ENCODE measurements at regions not wholly inside any gene's neighbourhood (a gene's known extent, or its start where the extent isn't known, plus 50 kb on each side); places are given as distances from the start of the nearest gene placed in this dataset.

DNA sequence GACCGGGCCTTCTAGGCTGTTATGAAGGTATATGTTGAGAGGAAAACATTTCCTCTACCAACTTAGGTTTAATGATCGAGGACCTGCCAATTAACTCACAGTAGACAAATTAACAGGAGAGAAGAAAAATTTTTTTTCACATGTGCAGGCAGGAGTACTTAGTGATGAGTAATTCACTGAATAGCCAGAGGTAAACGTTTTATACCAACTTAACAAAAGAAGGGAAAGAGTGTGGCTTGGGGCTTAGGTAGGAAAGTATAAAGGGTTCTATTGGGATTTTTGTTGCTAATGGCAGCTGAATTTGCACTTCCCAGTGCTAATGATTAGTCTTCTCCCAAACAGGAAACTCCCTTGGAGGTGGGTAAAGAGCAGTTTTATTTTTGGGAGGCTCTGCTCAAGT, 121.6 kb upstream of the HS3ST4 start:
- CTCF ChIA-PET = no interaction called here
- intact Hi-C loops (cut with micrococcal nuclease; ENCODE audit: unreplicated experiment) = no loop called here
- H3K9me3 Mint-ChIP-seq (ENCODE audit: unreplicated experiment) = no peaks in the 10 kb centered on the region

DNA sequence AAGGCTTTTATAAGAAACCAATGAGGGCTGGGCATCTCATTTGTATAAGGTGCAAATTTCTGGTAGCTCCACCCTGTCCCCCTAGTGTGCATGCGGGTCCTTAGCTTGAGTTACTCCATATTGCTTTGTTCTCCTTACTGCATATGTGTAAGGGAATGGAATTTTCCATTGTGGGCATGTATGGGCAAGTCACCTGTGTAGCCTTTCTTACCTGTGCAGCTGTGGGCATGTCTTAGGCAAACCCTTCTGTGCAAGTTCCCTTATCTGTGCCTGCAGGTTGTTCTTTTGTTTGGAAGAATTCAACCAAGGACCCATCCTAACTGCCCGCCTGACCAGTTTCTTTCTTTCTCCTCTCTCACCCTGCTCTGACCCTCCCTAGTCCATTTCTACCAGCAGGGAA, 122.8 kb upstream of the HS3ST4 start:
- intact Hi-C loops (cut with micrococcal nuclease; ENCODE audit: unreplicated experiment) = no loop called here
- Histone ChIP-seq H3K27me3 (replicated peaks; ENCODE audit: control insufficient read depth, insufficient read depth, low read length) (no peaks in the 10 kb centered on the region), H3K36me3 (ENCODE audit: control insufficient read depth, insufficient read depth, low read length) (no peaks in the 10 kb centered on the region), H3K4me1 (no peaks in the 10 kb centered on the region), H3K4me3 (ENCODE audit: low read depth, low read length) (no peak overlapping the region), H3K9me3 (no peaks in the 10 kb centered on the region)
- Mint-ChIP-seq H3K27ac (ENCODE audit: unreplicated experiment) (no peak overlapping the region), H3K4me3 (ENCODE audit: unreplicated experiment) (no peak overlapping the region), H3K4me1 (ENCODE audit: low read depth, unreplicated experiment) (no peaks in the 10 kb centered on the region), H3K36me3 (ENCODE audit: insufficient read depth, unreplicated experiment) (no peaks in the 10 kb centered on the region), H3K27me3 (ENCODE audit: insufficient read depth, unreplicated experiment) (peaks cover 3% of the 10 kb centered on the region), H3K9me3 (ENCODE audit: unreplicated experiment) (no peaks in the 10 kb centered on the region)
- CTCF ChIA-PET = no interaction called here
- BruUV-seq (replicated peaks) = no TSS peak
- DNase-seq = no peak
- TF ChIP-seq, protein P1, sequence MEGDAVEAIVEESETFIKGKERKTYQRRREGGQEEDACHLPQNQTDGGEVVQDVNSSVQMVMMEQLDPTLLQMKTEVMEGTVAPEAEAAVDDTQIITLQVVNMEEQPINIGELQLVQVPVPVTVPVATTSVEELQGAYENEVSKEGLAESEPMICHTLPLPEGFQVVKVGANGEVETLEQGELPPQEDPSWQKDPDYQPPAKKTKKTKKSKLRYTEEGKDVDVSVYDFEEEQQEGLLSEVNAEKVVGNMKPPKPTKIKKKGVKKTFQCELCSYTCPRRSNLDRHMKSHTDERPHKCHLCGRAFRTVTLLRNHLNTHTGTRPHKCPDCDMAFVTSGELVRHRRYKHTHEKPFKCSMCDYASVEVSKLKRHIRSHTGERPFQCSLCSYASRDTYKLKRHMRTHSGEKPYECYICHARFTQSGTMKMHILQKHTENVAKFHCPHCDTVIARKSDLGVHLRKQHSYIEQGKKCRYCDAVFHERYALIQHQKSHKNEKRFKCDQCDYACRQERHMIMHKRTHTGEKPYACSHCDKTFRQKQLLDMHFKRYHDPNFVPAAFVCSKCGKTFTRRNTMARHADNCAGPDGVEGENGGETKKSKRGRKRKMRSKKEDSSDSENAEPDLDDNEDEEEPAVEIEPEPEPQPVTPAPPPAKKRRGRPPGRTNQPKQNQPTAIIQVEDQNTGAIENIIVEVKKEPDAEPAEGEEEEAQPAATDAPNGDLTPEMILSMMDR (IDR thresholded peaks at IDR 0.05; ENCODE audit: insufficient read depth in 1 of 2, low read depth in 1 of 2, low read length in 1 of 2, severe bottlenecking in 1 of 2, unreplicated experiment in 1 of 2) = no peak
- POLR2A ChIA-PET = no interaction called here

More for the DNA sequence above, 121.6 kb upstream of the HS3ST4 start:
- Histone ChIP-seq H3K36me3 (ENCODE audit: control insufficient read depth, insufficient read depth, low read length) (no peaks in the 10 kb centered on the region), H3K4me1 (no peaks in the 10 kb centered on the region), H3K4me3 (ENCODE audit: low read depth, low read length) (no peak overlapping the region), H3K27me3 (replicated peaks; ENCODE audit: control insufficient read depth, insufficient read depth, low read length) (no peaks in the 10 kb centered on the region), H3K9me3 (no peaks in the 10 kb centered on the region)
- H3K4me3 Mint-ChIP-seq (ENCODE audit: unreplicated experiment) = no peak overlapping the region
- TF ChIP-seq, protein P1 (IDR thresholded peaks at IDR 0.05; ENCODE audit: insufficient read depth in 1 of 2, low read depth in 1 of 2, low read length in 1 of 2, severe bottlenecking in 1 of 2, unreplicated experiment in 1 of 2) = no peak
- BruUV-seq (replicated peaks) = no TSS peak
- H3K4me1 Mint-ChIP-seq (ENCODE audit: low read depth, unreplicated experiment) = no peaks in the 10 kb centered on the region
- peaks cover 3% of the 10 kb centered on the region for H3K27me3 Mint-ChIP-seq (ENCODE audit: insufficient read depth, unreplicated experiment)
- POLR2A ChIA-PET = no interaction called here
- H3K36me3 Mint-ChIP-seq (ENCODE audit: insufficient read depth, unreplicated experiment) = no peaks in the 10 kb centered on the region
- H3K27ac Mint-ChIP-seq (ENCODE audit: unreplicated experiment) = no peak overlapping the region
- DNase-seq = no peak

DNA sequence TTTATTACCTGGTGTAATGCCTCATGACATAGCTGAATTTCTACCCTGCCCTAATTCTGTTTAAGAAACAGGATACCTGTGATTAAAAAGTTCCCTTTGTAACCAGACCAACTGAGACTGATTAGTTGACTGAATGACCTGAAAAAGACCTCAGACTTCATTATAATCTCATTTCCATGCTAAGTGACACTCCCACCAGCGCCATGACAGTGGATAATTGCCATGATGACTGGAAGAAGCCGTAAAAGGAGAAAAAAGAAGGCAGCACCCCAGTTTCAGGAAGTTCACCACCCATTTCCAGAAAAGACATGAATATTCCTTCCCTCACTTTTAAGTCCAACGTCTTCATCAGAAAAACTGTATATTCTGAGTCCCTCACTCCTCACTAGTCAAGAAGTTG, 125.6 kb upstream of the HS3ST4 start:
- Histone ChIP-seq H3K27me3 (replicated peaks; ENCODE audit: control insufficient read depth, insufficient read depth, low read length) (no peaks in the 10 kb centered on the region), H3K36me3 (ENCODE audit: control insufficient read depth, insufficient read depth, low read length) (no peaks in the 10 kb centered on the region), H3K9me3 (no peaks in the 10 kb centered on the region), H3K4me3 (ENCODE audit: low read depth, low read length) (no peak overlapping the region), H3K4me1 (no peaks in the 10 kb centered on the region)
- TF ChIP-seq, protein P1 (IDR thresholded peaks at IDR 0.05; ENCODE audit: insufficient read depth in 1 of 2, low read depth in 1 of 2, low read length in 1 of 2, severe bottlenecking in 1 of 2, unreplicated experiment in 1 of 2) = no peak
- POLR2A ChIA-PET = no interaction called here
- intact Hi-C loops (cut with micrococcal nuclease; ENCODE audit: unreplicated experiment) = no loop called here
- H3K36me3 Mint-ChIP-seq (ENCODE audit: insufficient read depth, unreplicated experiment) = no peaks in the 10 kb centered on the region
- CTCF ChIA-PET = no interaction called here
- H3K27ac Mint-ChIP-seq (ENCODE audit: unreplicated experiment) = no peak overlapping the region
- peaks cover under 1% of the 10 kb centered on the region for H3K27me3 Mint-ChIP-seq (ENCODE audit: insufficient read depth, unreplicated experiment)
- H3K4me3 Mint-ChIP-seq (ENCODE audit: unreplicated experiment) = no peak overlapping the region
- DNase-seq = no peak
- H3K4me1 Mint-ChIP-seq (ENCODE audit: low read depth, unreplicated experiment) = no peaks in the 10 kb centered on the region
- BruUV-seq (replicated peaks) = no TSS peak
- H3K9me3 Mint-ChIP-seq (ENCODE audit: unreplicated experiment) = no peaks in the 10 kb centered on the region

All from Caco-2 (cell line).